ENCODE measurements at regions not wholly inside any gene's neighbourhood (a gene's known extent, or its start where the extent isn't known, plus 50 kb on each side); places are given as distances from the start of the nearest gene placed in this dataset.

GRCh38 chr10:123494301-123494808, 171.8 kb upstream of the GPR26 start:
- Mint-ChIP-seq H3K9me3 (no peaks in the 10 kb centered on the region), H3K4me1 (ENCODE audit: low read depth) (no peaks in the 10 kb centered on the region), H3K4me3 (no peak overlapping the region), H3K27me3 (peaks cover 30% of the 10 kb centered on the region), H3K27ac (no peak overlapping the region), H3K36me3 (ENCODE audit: low read depth) (no peaks in the 10 kb centered on the region)
- DNase-seq: no peak

- DNase-seq: no peak
- no peaks in the 10 kb centered on the region for H3K4me1 Mint-ChIP-seq (ENCODE audit: low read depth)
- no peaks in the 10 kb centered on the region for H3K9me3 Mint-ChIP-seq
- no peaks in the 10 kb centered on the region for H3K36me3 Mint-ChIP-seq (ENCODE audit: low read depth)
- H3K27ac Mint-ChIP-seq: no peak overlapping the region
- no peak overlapping the region for H3K4me3 Mint-ChIP-seq
- peaks cover 29% of the 10 kb centered on the region for H3K27me3 Mint-ChIP-seq
These were observed 169.8 kb upstream of the GPR26 start for GRCh38 chr10:123496375-123496774.

GRCh38 chr10:123496996-123497660, 169.0 kb upstream of the GPR26 start:
- no peak for DNase-seq
- Mint-ChIP-seq H3K36me3 (ENCODE audit: low read depth) (no peaks in the 10 kb centered on the region), H3K27ac (no peak overlapping the region), H3K9me3 (no peaks in the 10 kb centered on the region), H3K4me3 (no peak overlapping the region), H3K27me3 (peaks cover 22% of the 10 kb centered on the region), H3K4me1 (ENCODE audit: low read depth) (no peaks in the 10 kb centered on the region)

GRCh38 chr10:123500110-123500509, 166.0 kb upstream of the GPR26 start:
- peaks cover 14% of the 10 kb centered on the region for H3K27me3 Mint-ChIP-seq
- no peaks in the 10 kb centered on the region for H3K4me1 Mint-ChIP-seq (ENCODE audit: low read depth)
- DNase-seq: no peak
- H3K36me3 Mint-ChIP-seq (ENCODE audit: low read depth): no peaks in the 10 kb centered on the region
- no peaks in the 10 kb centered on the region for H3K9me3 Mint-ChIP-seq
- H3K4me3 Mint-ChIP-seq: no peak overlapping the region
- H3K27ac Mint-ChIP-seq: no peak overlapping the region

- Mint-ChIP-seq H3K36me3 (ENCODE audit: low read depth) (no peaks in the 10 kb centered on the region), H3K9me3 (no peaks in the 10 kb centered on the region), H3K27me3 (peaks cover 12% of the 10 kb centered on the region), H3K4me1 (ENCODE audit: low read depth) (no peaks in the 10 kb centered on the region), H3K27ac (no peak overlapping the region), H3K4me3 (no peak overlapping the region)
- DNase-seq: no peak
These were observed 165.0 kb upstream of the GPR26 start for GRCh38 chr10:123501148-123501547.

GRCh38 chr10:123502983-123503382, 163.2 kb upstream of the GPR26 start:
- Mint-ChIP-seq H3K9me3 (no peaks in the 10 kb centered on the region), H3K4me3 (no peak overlapping the region), H3K4me1 (ENCODE audit: low read depth) (no peaks in the 10 kb centered on the region), H3K36me3 (ENCODE audit: low read depth) (no peaks in the 10 kb centered on the region), H3K27ac (no peak overlapping the region), H3K27me3 (peaks cover 13% of the 10 kb centered on the region)
- no peak for DNase-seq

- Mint-ChIP-seq H3K4me1 (ENCODE audit: low read depth) (no peaks in the 10 kb centered on the region), H3K4me3 (no peak overlapping the region), H3K27me3 (peaks cover 9% of the 10 kb centered on the region), H3K9me3 (no peaks in the 10 kb centered on the region), H3K36me3 (ENCODE audit: low read depth) (no peaks in the 10 kb centered on the region), H3K27ac (no peak overlapping the region)
- DNase-seq: no peak
These were observed 159.7 kb upstream of the GPR26 start for GRCh38 chr10:123506455-123506854.

- peaks cover 9% of the 10 kb centered on the region for H3K27me3 Mint-ChIP-seq
- H3K4me1 Mint-ChIP-seq (ENCODE audit: low read depth): no peaks in the 10 kb centered on the region
- DNase-seq: no peak
- H3K9me3 Mint-ChIP-seq: no peaks in the 10 kb centered on the region
- no peak overlapping the region for H3K4me3 Mint-ChIP-seq
- H3K27ac Mint-ChIP-seq: no peak overlapping the region
- H3K36me3 Mint-ChIP-seq (ENCODE audit: low read depth): no peaks in the 10 kb centered on the region
These were observed 158.9 kb upstream of the GPR26 start for GRCh38 chr10:123507298-123507697.

- Mint-ChIP-seq H3K4me1 (ENCODE audit: low read depth) (no peaks in the 10 kb centered on the region), H3K4me3 (no peak overlapping the region), H3K27me3 (peaks cover 11% of the 10 kb centered on the region), H3K9me3 (no peaks in the 10 kb centered on the region), H3K27ac (no peak overlapping the region), H3K36me3 (ENCODE audit: low read depth) (no peaks in the 10 kb centered on the region)
- DNase-seq: no peak
These were observed 156.8 kb upstream of the GPR26 start for GRCh38 chr10:123509338-123509737.

- H3K4me3 Mint-ChIP-seq: no peak overlapping the region
- H3K27me3 Mint-ChIP-seq: peaks cover 7% of the 10 kb centered on the region
These were observed 153.0 kb upstream of the GPR26 start for GRCh38 chr10:123512901-123513775.

GRCh38 chr10:123513870-123514269, 152.3 kb upstream of the GPR26 start:
- no peak for DNase-seq
- H3K4me1 Mint-ChIP-seq (ENCODE audit: low read depth): no peaks in the 10 kb centered on the region
- peaks cover 7% of the 10 kb centered on the region for H3K27me3 Mint-ChIP-seq
- no peak overlapping the region for H3K27ac Mint-ChIP-seq
- no peak overlapping the region for H3K4me3 Mint-ChIP-seq
- H3K36me3 Mint-ChIP-seq (ENCODE audit: low read depth): no peaks in the 10 kb centered on the region
- H3K9me3 Mint-ChIP-seq: no peaks in the 10 kb centered on the region

More at GRCh38 chr10:123512901-123513775, 153.0 kb upstream of the GPR26 start:
- no peaks in the 10 kb centered on the region for H3K36me3 Mint-ChIP-seq (ENCODE audit: low read depth)
- DNase-seq: no peak
- no peaks in the 10 kb centered on the region for H3K9me3 Mint-ChIP-seq
- H3K4me1 Mint-ChIP-seq (ENCODE audit: low read depth): no peaks in the 10 kb centered on the region
- H3K27ac Mint-ChIP-seq: no peak overlapping the region

- DNase-seq: no peak
- H3K4me1 Mint-ChIP-seq (ENCODE audit: low read depth): no peaks in the 10 kb centered on the region
These were observed 151.2 kb upstream of the GPR26 start for GRCh38 chr10:123514996-123515395.

GRCh38 chr10:123515661-123516060, 150.5 kb upstream of the GPR26 start:
- Mint-ChIP-seq H3K27me3 (peaks cover 7% of the 10 kb centered on the region), H3K9me3 (no peaks in the 10 kb centered on the region), H3K4me1 (ENCODE audit: low read depth) (no peaks in the 10 kb centered on the region), H3K36me3 (ENCODE audit: low read depth) (no peaks in the 10 kb centered on the region), H3K4me3 (no peak overlapping the region), H3K27ac (no peak overlapping the region)
- no peak for DNase-seq

More at GRCh38 chr10:123514996-123515395, 151.2 kb upstream of the GPR26 start:
- no peak overlapping the region for H3K4me3 Mint-ChIP-seq
- H3K27me3 Mint-ChIP-seq: peaks cover 7% of the 10 kb centered on the region
- no peaks in the 10 kb centered on the region for H3K36me3 Mint-ChIP-seq (ENCODE audit: low read depth)
- H3K27ac Mint-ChIP-seq: no peak overlapping the region
- H3K9me3 Mint-ChIP-seq: no peaks in the 10 kb centered on the region

GRCh38 chr10:123516291-123516690, 149.9 kb upstream of the GPR26 start:
- no peak overlapping the region for H3K4me3 Mint-ChIP-seq
- no peak for DNase-seq
- no peak overlapping the region for H3K27ac Mint-ChIP-seq
- no peaks in the 10 kb centered on the region for H3K9me3 Mint-ChIP-seq
- H3K27me3 Mint-ChIP-seq: peaks cover 7% of the 10 kb centered on the region
- no peaks in the 10 kb centered on the region for H3K36me3 Mint-ChIP-seq (ENCODE audit: low read depth)
- no peaks in the 10 kb centered on the region for H3K4me1 Mint-ChIP-seq (ENCODE audit: low read depth)

- H3K27me3 Mint-ChIP-seq: peaks cover 13% of the 10 kb centered on the region
- no peak overlapping the region for H3K27ac Mint-ChIP-seq
- no peak for DNase-seq
- H3K9me3 Mint-ChIP-seq: no peaks in the 10 kb centered on the region
- H3K36me3 Mint-ChIP-seq (ENCODE audit: low read depth): no peaks in the 10 kb centered on the region
- no peak overlapping the region for H3K4me3 Mint-ChIP-seq
- H3K4me1 Mint-ChIP-seq (ENCODE audit: low read depth): no peaks in the 10 kb centered on the region
These were observed 148.7 kb upstream of the GPR26 start for GRCh38 chr10:123517426-123517825.
